Transverse colon (tissue), 4 donors: ENCODE measurements at regions not wholly inside any gene's neighbourhood (a gene's known extent, or its start where the extent isn't known, plus 50 kb on each side); places are given as distances from the start of the nearest gene placed in this dataset.

Experiments used
- DNase-seq: peaks from one replicate; pipeline ENCODE4 v3.0.0-alpha.2; 2019
- H3K27ac ChIP-seq, 4 donors: fragments of 200-600 bp; sonication (generic); 2 replicates each; pipeline ENCODE4 v1.5.1; 2016 to 2018; ENCODE audit warnings: inconsistent platforms in 4 of 4
- H3K27me3 ChIP-seq: fragments of 200-600 bp; sonication (generic); 2 replicates; pipeline ENCODE4 v1.5.1; 2017; ENCODE audit warnings: inconsistent platforms
- H3K36me3 ChIP-seq, 4 donors: fragments of 200-600 bp; sonication (generic); 2 replicates each; pipeline ENCODE4 v1.5.1; 2017 to 2019; ENCODE audit warnings: inconsistent platforms in 4 of 4
- H3K4me1 ChIP-seq, 4 donors: fragments of 200-600 bp; sonication (generic); 2 replicates each; pipeline ENCODE4 v1.5.1; 2017 to 2020; ENCODE audit warnings: inconsistent platforms in 4 of 4
- H3K4me3 ChIP-seq, 4 donors: fragments of 200-600 bp; sonication (generic); 1 replicate in 1 of 4; 2 replicates in 3 of 4; pipeline versions ENCODE4 v1.5.1 to v1.6.1; 2017 to 2019; ENCODE audit warnings: inconsistent platforms in 4 of 4
- H3K9me3 ChIP-seq, 2 donors: fragments of 200-600 bp; sonication (generic); 2 replicates each; pipeline ENCODE4 v1.5.1; 2017 to 2019; ENCODE audit warnings: inconsistent platforms in 2 of 2
- EP300 ChIP-seq: sonication (generic); formaldehyde crosslinking; IDR thresholded peaks from one replicate; pipeline ENCODE4 v1.6.1; 2017; ENCODE audit warnings: antibody characterized with exemption, low read depth
- POLR2A ChIP-seq: fragments of 450-650 bp; IDR thresholded peaks from one replicate; pipeline ENCODE4 v1.6.1; 2016; ENCODE audit warnings: antibody characterized with exemption, mild to moderate bottlenecking, moderate library complexity
- POLR2AphosphoS5 ChIP-seq, 3 donors: sonication (generic); formaldehyde crosslinking; IDR thresholded peaks; one replicate each; pipeline ENCODE4 v1.6.1; 2016; ENCODE audit warnings: antibody characterized with exemption in 3 of 3
- whole genome bisulfite sequencing, 2 donors: methylation state at CpG; one replicate each; pipeline ENCODE4 v1.1.5; 2018; ENCODE audit warnings: low coverage in 1 of 2; 5-methylcytosine and 5-hydroxymethylcytosine counted together
- in situ Hi-C, 4 donors: fragments of 200-750 bp; cut with MboI; loops; one replicate each; pipeline versions ENCODE4 v1.15.0 to v1.15.1; 2017; ENCODE audit warnings: low sequenced_read_pairs in 3 of 4, low pct_ligation_motif_present in 1 of 4, low pct_unique_long_range_greater_than_20kb in 1 of 4
- intact Hi-C: fragments of 100-400 bp; cut with DNase I; formaldehyde crosslinking; loops from one replicate; pipeline ENCODE4 v1.15.1; 2023; ENCODE audit warnings: low total_unique reads
- TF ChIP-seq, protein P1 (sequence below), 5 experiments: fragments of 200-600 bp in 3 of 5; fragments of 450-650 bp in 2 of 5; sonication (generic) in 3 of 5; IDR thresholded peaks; 1 replicate in 2 of 5; 2 replicates in 3 of 5; pipeline ENCODE4 v1.5.1; 2016 to 2017; ENCODE audit warnings: antibody characterized with exemption in 5 of 5, inconsistent platforms in 3 of 5, mild to moderate bottlenecking in 2 of 5, moderate library complexity in 1 of 5

DNA sequence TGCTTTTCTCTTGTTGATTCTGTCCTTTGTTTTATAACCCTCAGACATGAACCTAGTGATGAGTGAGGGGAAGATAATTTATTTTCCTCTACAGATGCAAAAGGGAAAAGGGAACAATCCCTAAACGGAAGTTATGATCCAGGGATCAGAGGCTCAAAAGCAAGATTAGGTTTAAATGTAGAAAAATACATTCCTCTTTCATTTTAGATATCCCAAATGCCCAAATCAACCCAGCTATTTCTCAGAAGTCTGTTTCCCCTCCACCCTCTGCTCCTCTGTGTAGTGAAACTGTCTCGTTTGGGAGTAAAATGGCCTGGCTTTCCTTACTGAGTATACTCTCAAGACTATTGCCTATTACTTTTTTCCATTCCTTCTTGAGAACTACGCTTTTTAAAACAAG lies 97.1 kb downstream of the PRL start:
- TF ChIP-seq POLR2AphosphoS5 (IDR thresholded peaks at IDR 0.05) (no peak), POLR2A (no peak), EP300 (no peak)
- TF ChIP-seq, protein P1, sequence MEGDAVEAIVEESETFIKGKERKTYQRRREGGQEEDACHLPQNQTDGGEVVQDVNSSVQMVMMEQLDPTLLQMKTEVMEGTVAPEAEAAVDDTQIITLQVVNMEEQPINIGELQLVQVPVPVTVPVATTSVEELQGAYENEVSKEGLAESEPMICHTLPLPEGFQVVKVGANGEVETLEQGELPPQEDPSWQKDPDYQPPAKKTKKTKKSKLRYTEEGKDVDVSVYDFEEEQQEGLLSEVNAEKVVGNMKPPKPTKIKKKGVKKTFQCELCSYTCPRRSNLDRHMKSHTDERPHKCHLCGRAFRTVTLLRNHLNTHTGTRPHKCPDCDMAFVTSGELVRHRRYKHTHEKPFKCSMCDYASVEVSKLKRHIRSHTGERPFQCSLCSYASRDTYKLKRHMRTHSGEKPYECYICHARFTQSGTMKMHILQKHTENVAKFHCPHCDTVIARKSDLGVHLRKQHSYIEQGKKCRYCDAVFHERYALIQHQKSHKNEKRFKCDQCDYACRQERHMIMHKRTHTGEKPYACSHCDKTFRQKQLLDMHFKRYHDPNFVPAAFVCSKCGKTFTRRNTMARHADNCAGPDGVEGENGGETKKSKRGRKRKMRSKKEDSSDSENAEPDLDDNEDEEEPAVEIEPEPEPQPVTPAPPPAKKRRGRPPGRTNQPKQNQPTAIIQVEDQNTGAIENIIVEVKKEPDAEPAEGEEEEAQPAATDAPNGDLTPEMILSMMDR (IDR thresholded peaks at IDR 0.05) = no peak
- Histone ChIP-seq H3K27ac (no peak overlapping the region), H3K27me3 (no peaks in the 10 kb centered on the region), H3K4me1 (no peaks in the 10 kb centered on the region), H3K9me3 (no peaks in the 10 kb centered on the region), H3K36me3 (no peaks in the 10 kb centered on the region), H3K4me3 (no peak overlapping the region)
- in situ Hi-C loops = no loop called here
- intact Hi-C loops = no loop called here
- no peak for DNase-seq
- 64 to 77% methylated on average over 3 of the region's 3 CpGs for WGBS, 2 donors

DNA sequence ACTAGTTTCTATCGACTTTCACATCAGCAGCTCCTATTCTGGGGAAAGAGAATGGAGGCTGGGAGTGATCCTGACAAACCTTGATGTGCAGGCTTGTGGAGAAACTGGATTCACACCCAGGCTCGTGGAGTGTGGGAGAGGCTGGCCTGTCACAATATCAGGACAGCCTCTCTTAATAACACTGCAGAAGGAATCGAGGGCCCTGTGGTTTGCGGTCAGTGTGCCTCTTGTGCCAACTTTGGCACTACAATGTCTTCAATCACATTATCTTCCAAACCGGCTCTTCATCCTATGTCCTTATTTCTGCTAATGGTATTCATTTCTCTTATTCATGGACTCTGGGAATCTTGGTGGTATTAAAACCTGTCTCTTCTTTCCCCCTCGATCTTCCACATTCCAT lies 92.7 kb downstream of the PRL start:
- Histone ChIP-seq H3K36me3 (no peaks in the 10 kb centered on the region), H3K27ac (no peak overlapping the region), H3K4me3 (no peak overlapping the region), H3K9me3 (no peaks in the 10 kb centered on the region), H3K4me1 (no peaks in the 10 kb centered on the region), H3K27me3 (no peaks in the 10 kb centered on the region)
- 85 to 86% methylated on average over 5 to 6 of the region's 6 CpGs for WGBS, 2 donors
- DNase-seq = no peak
- TF ChIP-seq, protein P1 (IDR thresholded peaks at IDR 0.05) = no peak
- TF ChIP-seq POLR2A = no peak
- no peak for TF ChIP-seq POLR2AphosphoS5 (IDR thresholded peaks at IDR 0.05)
- TF ChIP-seq EP300 = no peak
- intact Hi-C loops (no loop called here), in situ Hi-C loops (no loop called here)

DNA sequence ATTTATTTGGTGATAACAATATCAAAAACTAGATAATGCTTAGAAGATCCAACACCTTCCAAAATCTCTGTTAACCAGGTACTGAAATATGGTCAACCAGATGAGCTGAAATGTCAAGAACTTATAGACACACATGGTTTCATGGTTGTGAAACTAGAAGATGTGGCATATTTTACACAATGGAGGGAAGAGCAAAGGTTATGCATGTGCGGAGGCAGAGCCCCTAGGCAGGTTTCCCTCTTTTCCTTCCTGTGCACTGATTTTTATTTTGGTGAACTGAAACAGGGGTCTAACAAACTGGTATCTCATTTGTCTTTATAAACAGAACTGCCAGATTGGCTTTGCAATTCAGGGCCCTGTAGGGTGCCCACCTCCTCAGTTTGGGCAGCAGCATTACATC lies 91.6 kb downstream of the PRL start:
- H3K36me3 ChIP-seq = no peaks in the 10 kb centered on the region

DNA sequence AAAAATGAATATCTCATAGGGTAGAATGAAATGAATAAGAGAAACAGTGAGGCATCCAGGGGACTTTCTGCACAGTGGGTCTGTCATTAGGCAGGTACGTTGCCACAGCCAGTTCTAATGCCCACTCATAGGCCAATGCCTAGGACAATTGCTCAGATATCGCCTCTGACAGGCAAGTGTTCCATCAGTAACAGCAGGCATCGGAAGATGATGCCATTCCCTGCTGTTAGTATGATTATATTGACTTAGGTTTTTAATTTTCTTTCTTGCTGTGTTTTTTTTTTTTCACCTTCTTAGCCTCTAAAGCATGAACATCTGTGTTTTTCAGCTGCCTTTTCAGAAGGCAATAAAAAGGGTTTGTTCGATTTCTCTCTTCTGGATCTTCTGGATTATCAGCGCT lies 90.7 kb downstream of the PRL start:
- WGBS, 2 donors = 80 to 94% methylated on average over 4 to 5 of the region's 5 CpGs
- DNase-seq = no peak
- intact Hi-C loops = no loop called here
- no peaks in the 10 kb centered on the region for H3K4me1 ChIP-seq
- no peak overlapping the region for H3K4me3 ChIP-seq
- H3K27me3 ChIP-seq = no peaks in the 10 kb centered on the region
- H3K36me3 ChIP-seq = no peaks in the 10 kb centered on the region
- H3K27ac ChIP-seq = no peak overlapping the region
- in situ Hi-C loops = no loop called here
- no peaks in the 10 kb centered on the region for H3K9me3 ChIP-seq
- no peak for TF ChIP-seq POLR2A
- TF ChIP-seq, protein P1 (IDR thresholded peaks at IDR 0.05) = no peak

More for the DNA sequence above, 91.6 kb downstream of the PRL start:
- WGBS, 2 donors = 83 to 100% methylated on average over 1 of the region's 1 CpG
- H3K4me1 ChIP-seq = no peaks in the 10 kb centered on the region
- H3K9me3 ChIP-seq = no peaks in the 10 kb centered on the region
- H3K27me3 ChIP-seq = no peaks in the 10 kb centered on the region
- DNase-seq = no peak
- in situ Hi-C loops (no loop called here), intact Hi-C loops (no loop called here)
- no peak for TF ChIP-seq POLR2A
- TF ChIP-seq POLR2AphosphoS5 (IDR thresholded peaks at IDR 0.05) = no peak
- no peak for TF ChIP-seq EP300
- TF ChIP-seq, protein P1 (IDR thresholded peaks at IDR 0.05) = no peak
- no peak overlapping the region for H3K27ac ChIP-seq
- no peak overlapping the region for H3K4me3 ChIP-seq
